HT1080 (cell line): ENCODE measurements at regions not wholly inside any gene's neighbourhood (a gene's known extent, or its start where the extent isn't known, plus 50 kb on each side); places are given as distances from the start of the nearest gene placed in this dataset.
"Not testable (repeated sequence)": the region's sequence is repeated elsewhere in the genome, so short reads cannot be mapped to it uniquely, and the experiment has no call there.

Experiments used
- DNase-seq: peaks from one replicate; pipeline ENCODE4 v3.0.0-alpha.2; 2015; ENCODE audit warnings: low read depth

GRCh38 chr15:20269956-20270355 lies 271.6 kb downstream of the GOLGA6L6 start:
- not testable (repeated sequence) for DNase-seq

- DNase-seq = not testable (repeated sequence)
These were observed 273.6 kb downstream of the GOLGA6L6 start for GRCh38 chr15:20267996-20268395.

- not testable (repeated sequence) for DNase-seq
These were observed 274.4 kb downstream of the GOLGA6L6 start for GRCh38 chr15:20267051-20267730.

GRCh38 chr15:20265710-20266109 lies 275.9 kb downstream of the GOLGA6L6 start:
- DNase-seq = not testable (repeated sequence)

- DNase-seq = not testable (repeated sequence)
These were observed 280.0 kb downstream of the GOLGA6L6 start for GRCh38 chr15:20261321-20262280.

GRCh38 chr15:20260650-20261049 lies 280.9 kb downstream of the GOLGA6L6 start:
- DNase-seq = not testable (repeated sequence)

GRCh38 chr15:20259559-20260190 lies 281.9 kb downstream of the GOLGA6L6 start:
- not testable (repeated sequence) for DNase-seq

- not testable (repeated sequence) for DNase-seq
These were observed 285.2 kb downstream of the GOLGA6L6 start for GRCh38 chr15:20256394-20256793.

GRCh38 chr15:20255641-20256040 lies 286.0 kb downstream of the GOLGA6L6 start:
- DNase-seq = not testable (repeated sequence)

- not testable (repeated sequence) for DNase-seq
These were observed 288.5 kb downstream of the GOLGA6L6 start for GRCh38 chr15:20253047-20253615.

- DNase-seq = not testable (repeated sequence)
These were observed 289.6 kb downstream of the GOLGA6L6 start for GRCh38 chr15:20252040-20252439.

- DNase-seq = not testable (repeated sequence)
These were observed 290.2 kb downstream of the GOLGA6L6 start for GRCh38 chr15:20251214-20252005.

- not testable (repeated sequence) for DNase-seq
These were observed 291.4 kb downstream of the GOLGA6L6 start for GRCh38 chr15:20250206-20250605.

GRCh38 chr15:20249677-20249970 lies 292.0 kb downstream of the GOLGA6L6 start:
- DNase-seq = not testable (repeated sequence)

- not testable (repeated sequence) for DNase-seq
These were observed 293.2 kb downstream of the GOLGA6L6 start for GRCh38 chr15:20248434-20248833.

- not testable (repeated sequence) for DNase-seq
These were observed 294.5 kb downstream of the GOLGA6L6 start for GRCh38 chr15:20247137-20247536.

GRCh38 chr15:20246624-20247023 lies 295.0 kb downstream of the GOLGA6L6 start:
- DNase-seq = not testable (repeated sequence)

- not testable (repeated sequence) for DNase-seq
These were observed 295.7 kb downstream of the GOLGA6L6 start for GRCh38 chr15:20245856-20246255.

- DNase-seq = not testable (repeated sequence)
These were observed 296.8 kb downstream of the GOLGA6L6 start for GRCh38 chr15:20244792-20245191.

GRCh38 chr15:20243486-20244240 lies 297.9 kb downstream of the GOLGA6L6 start:
- not testable (repeated sequence) for DNase-seq
